ENCODE measurements at regions not wholly inside any gene's neighbourhood (a gene's known extent, or its start where the extent isn't known, plus 50 kb on each side); places are given as distances from the start of the nearest gene placed in this dataset.

DNA sequence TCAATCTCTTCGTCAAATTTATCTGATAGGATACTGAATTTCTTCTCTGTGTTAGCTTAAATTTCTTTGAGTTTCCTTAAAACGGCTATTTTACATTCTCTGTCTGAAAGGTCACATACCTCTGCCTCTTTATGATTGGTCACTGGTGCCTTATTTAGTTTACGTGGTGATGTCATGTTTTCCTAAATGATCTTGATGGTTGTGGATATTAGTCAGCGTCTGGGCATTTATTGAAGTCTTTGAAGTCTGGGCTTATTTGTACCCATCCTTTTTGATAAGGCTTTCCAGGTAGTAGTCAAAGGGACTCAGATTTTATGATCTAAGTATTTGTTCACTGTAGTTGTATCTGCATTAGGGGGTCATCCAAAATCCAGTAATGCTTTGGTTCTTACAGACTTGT lies 1407.5 kb upstream of the LRRTM3 start:
- TF ChIP-seq POLR2A (IDR thresholded peaks at IDR 0.05): no peak
- TF ChIP-seq, protein P1, sequence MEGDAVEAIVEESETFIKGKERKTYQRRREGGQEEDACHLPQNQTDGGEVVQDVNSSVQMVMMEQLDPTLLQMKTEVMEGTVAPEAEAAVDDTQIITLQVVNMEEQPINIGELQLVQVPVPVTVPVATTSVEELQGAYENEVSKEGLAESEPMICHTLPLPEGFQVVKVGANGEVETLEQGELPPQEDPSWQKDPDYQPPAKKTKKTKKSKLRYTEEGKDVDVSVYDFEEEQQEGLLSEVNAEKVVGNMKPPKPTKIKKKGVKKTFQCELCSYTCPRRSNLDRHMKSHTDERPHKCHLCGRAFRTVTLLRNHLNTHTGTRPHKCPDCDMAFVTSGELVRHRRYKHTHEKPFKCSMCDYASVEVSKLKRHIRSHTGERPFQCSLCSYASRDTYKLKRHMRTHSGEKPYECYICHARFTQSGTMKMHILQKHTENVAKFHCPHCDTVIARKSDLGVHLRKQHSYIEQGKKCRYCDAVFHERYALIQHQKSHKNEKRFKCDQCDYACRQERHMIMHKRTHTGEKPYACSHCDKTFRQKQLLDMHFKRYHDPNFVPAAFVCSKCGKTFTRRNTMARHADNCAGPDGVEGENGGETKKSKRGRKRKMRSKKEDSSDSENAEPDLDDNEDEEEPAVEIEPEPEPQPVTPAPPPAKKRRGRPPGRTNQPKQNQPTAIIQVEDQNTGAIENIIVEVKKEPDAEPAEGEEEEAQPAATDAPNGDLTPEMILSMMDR (IDR thresholded peaks at IDR 0.05): no peak
- no peak for TF ChIP-seq POLR2AphosphoS5 (IDR thresholded peaks at IDR 0.05)
